ENCODE measurements at regions not wholly inside any gene's neighbourhood (a gene's known extent, or its start where the extent isn't known, plus 50 kb on each side); places are given as distances from the start of the nearest gene placed in this dataset.

DNA sequence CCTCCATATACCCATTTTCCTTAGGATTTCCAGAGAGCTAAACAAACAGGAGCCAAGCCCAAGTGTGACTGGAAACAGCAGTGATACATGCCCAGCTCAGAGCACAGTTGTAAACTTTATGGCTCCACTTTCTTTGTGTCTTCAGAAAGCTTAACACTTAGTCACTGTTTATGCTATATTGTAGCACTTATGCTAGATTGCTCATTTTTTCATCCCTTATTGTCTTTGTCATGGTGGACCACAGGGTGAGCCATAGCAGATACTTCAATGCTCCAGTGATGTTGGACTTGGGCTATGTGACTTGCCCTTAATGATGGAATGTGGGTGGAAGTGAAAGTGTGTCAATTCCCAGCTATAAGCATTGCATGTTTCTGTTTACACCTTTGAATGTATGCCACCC, 401.6 kb downstream of the METTL4 start:
- in situ Hi-C loops (cut with MboI; ENCODE audit: low sequenced_read_pairs, unreplicated experiment): no loop called here
- TF ChIP-seq, protein P1, sequence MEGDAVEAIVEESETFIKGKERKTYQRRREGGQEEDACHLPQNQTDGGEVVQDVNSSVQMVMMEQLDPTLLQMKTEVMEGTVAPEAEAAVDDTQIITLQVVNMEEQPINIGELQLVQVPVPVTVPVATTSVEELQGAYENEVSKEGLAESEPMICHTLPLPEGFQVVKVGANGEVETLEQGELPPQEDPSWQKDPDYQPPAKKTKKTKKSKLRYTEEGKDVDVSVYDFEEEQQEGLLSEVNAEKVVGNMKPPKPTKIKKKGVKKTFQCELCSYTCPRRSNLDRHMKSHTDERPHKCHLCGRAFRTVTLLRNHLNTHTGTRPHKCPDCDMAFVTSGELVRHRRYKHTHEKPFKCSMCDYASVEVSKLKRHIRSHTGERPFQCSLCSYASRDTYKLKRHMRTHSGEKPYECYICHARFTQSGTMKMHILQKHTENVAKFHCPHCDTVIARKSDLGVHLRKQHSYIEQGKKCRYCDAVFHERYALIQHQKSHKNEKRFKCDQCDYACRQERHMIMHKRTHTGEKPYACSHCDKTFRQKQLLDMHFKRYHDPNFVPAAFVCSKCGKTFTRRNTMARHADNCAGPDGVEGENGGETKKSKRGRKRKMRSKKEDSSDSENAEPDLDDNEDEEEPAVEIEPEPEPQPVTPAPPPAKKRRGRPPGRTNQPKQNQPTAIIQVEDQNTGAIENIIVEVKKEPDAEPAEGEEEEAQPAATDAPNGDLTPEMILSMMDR (IDR thresholded peaks at IDR 0.05; ENCODE audit: borderline replicate concordance, control extremely low read depth, extremely low read depth, insufficient read depth, missing control alignments): no peak
- DNase-seq (ENCODE audit: low spot score): no peak

DNA sequence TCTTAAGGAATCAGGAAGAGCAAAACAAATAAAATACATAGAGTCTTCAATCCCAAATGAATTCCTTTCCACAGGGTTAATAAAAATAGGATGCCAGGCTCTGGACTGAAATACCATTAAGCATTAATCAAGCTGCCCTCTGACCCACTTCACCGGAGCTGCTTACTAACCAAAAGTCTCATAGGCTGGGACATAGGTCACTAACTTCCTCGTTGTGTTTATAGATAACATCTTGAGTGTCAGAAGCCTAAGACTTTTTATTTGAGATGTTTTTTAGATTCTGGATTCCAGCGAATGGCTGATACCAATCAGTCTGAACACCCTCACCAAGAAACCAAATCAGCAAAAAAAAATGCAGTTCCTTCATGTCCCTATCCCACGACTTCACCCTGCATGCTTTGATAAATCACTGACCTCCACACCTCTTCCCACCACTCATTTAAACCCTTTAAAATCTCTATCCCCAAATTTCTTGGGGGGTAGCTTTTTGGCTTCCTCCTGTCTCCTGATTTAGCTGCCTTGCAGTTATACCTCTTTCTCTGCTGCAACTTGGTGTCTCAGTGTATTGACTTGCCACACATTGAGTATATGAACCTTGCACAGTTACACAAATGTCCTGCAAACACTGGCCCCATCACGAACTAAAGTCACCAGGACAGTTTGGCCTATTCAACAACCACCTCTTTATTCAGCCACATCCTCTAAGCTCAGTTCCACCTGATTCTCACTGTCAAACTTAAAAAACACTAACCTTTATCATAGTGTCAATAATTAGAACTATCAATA, 399.3 kb downstream of the METTL4 start:
- TF ChIP-seq, protein P1 (IDR thresholded peaks at IDR 0.05; ENCODE audit: borderline replicate concordance, control extremely low read depth, extremely low read depth, insufficient read depth, missing control alignments): no peak
- in situ Hi-C loops (cut with MboI; ENCODE audit: low sequenced_read_pairs, unreplicated experiment): no loop called here

DNA sequence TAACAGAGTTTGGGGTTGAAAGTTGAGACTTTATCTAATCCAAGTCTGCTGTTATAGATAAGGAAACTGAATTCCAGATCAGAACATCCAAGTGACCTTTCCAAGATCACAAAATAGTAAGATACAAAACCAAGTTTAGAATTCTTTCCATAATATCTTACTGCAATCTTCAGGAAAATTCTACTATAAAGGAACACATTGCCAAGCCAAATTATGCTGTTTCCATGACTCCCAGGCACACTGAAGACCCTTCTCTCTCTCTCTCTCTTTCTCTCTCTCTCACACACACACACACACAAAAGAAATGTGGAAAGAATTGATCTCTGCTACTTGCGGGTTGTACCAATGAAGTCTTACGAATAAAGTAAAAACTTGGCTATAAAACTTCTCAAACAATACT, 398.4 kb downstream of the METTL4 start:
- TF ChIP-seq, protein P1 (IDR thresholded peaks at IDR 0.05; ENCODE audit: borderline replicate concordance, control extremely low read depth, extremely low read depth, insufficient read depth, missing control alignments): no peak
- in situ Hi-C loops (cut with MboI; ENCODE audit: low sequenced_read_pairs, unreplicated experiment): no loop called here
- no peak for DNase-seq (ENCODE audit: low spot score)

More for the DNA sequence above, 399.3 kb downstream of the METTL4 start:
- no peak for DNase-seq (ENCODE audit: low spot score)

DNA sequence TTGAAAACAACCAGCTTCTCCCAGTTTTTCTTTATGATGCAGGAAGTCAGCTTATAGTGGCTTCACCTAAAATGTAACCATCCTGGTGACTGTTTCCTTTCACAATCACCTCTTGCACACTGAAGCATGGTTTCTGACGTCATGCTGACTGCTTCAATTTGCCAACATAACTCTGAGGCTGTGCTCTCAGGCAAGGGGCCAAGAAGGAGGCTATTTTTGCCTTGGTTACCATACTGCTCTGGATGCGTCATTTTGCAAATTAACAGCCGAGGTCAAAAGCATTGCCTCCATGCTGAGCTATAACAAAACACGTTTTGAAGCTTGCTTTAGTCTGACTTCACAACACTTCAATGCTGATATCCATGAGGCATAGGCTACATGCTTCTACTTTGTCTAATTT, 397.8 kb downstream of the METTL4 start:
- in situ Hi-C loops (cut with MboI; ENCODE audit: low sequenced_read_pairs, unreplicated experiment): no loop called here
- TF ChIP-seq, protein P1 (IDR thresholded peaks at IDR 0.05; ENCODE audit: borderline replicate concordance, control extremely low read depth, extremely low read depth, insufficient read depth, missing control alignments): no peak
- DNase-seq (ENCODE audit: low spot score): no peak

DNA sequence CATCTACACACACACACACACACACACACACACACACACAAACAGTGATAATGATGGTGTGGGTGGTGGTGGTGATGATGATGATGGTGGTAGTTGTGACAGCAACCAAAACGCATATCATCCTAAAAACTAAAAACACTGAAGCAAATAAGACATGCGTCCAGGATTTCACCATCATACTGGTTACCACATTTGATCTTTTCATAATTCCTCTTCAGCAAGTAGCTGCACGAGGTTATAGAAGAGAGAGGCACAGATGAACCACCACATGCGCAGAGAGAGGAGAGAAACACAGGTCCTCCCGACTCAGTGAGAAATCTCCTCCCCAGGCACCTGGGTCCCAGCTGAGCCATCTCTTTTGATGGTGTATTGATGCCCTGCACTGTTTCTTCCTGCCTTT, 393.3 kb downstream of the METTL4 start:
- TF ChIP-seq, protein P1 (IDR thresholded peaks at IDR 0.05; ENCODE audit: borderline replicate concordance, control extremely low read depth, extremely low read depth, insufficient read depth, missing control alignments): no peak
- in situ Hi-C loops (cut with MboI; ENCODE audit: low sequenced_read_pairs, unreplicated experiment): no loop called here
- DNase-seq (ENCODE audit: low spot score): no peak

DNA sequence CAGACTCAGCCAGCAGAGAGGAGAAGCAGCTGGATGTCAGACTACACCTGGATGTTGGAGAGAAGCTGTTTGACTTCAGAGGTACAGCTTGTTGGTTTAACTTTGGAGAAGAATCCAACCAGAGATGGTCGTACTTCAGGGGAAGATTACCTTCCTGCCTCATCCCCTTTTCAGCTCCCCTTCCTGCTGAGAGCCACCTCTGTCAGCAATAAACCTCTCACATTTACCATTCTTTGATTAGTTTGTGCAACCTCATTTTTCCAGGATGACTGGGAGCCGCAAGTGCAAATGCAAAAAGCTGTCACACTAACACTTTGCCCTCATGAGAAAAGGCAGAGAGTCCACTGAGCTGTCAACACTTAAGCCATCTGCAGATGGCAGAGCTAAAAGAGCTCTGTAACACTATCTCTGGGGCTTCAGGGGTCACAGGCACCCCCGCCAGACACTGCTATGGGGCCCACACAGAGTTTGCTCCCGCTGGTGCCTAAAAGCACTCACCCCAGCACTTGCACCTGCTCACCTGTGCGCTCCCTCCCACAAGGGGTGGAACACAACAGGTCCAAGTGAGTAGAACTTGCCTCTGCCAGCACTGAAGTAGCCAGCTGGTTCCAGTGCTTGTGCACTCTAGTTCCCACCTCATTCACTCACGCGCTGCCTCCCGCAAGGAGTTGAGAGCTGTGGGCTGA, 391.7 kb downstream of the METTL4 start:
- no peak for DNase-seq (ENCODE audit: low spot score)
- in situ Hi-C loops (cut with MboI; ENCODE audit: low sequenced_read_pairs, unreplicated experiment): no loop called here
- TF ChIP-seq, protein P1 (IDR thresholded peaks at IDR 0.05; ENCODE audit: borderline replicate concordance, control extremely low read depth, extremely low read depth, insufficient read depth, missing control alignments): no peak
